Endothelial cell of umbilical vein (primary cell): ENCODE measurements at regions not wholly inside any gene's neighbourhood (a gene's known extent, or its start where the extent isn't known, plus 50 kb on each side); places are given as distances from the start of the nearest gene placed in this dataset.

ENCODE experiments used
- CTCF ChIP-seq, 2 donors: IDR thresholded peaks; 1 replicate in 1 of 2; 2 replicates in 1 of 2; pipeline ENCODE4 v1.5.1; 2011; ENCODE audit warnings: low read length in 2 of 2, mild to moderate bottlenecking in 2 of 2, moderate library complexity in 2 of 2, control low read depth in 1 of 2, inconsistent platforms in 1 of 2, low read depth in 1 of 2; ENCODE audit not compliant: insufficient read depth in 1 of 2; ENCODE audit errors: extremely low read depth in 1 of 2
- EZH2 ChIP-seq: IDR thresholded peaks from 2 replicates; pipeline ENCODE4 v1.6.1; 2012; ENCODE audit warnings: borderline replicate concordance, low read depth, mild to moderate bottlenecking, moderate library complexity, low read length, inconsistent platforms; ENCODE audit not compliant: severe bottlenecking
- FOS ChIP-seq: IDR thresholded peaks from 2 replicates; pipeline ENCODE4 v1.6.1; 2011; ENCODE audit warnings: mild to moderate bottlenecking, low read length, moderate library complexity, borderline replicate concordance; ENCODE audit not compliant: insufficient read depth
- GATA2 ChIP-seq: IDR thresholded peaks from 2 replicates; pipeline ENCODE4 v1.7.0; 2011; ENCODE audit warnings: low read depth, mild to moderate bottlenecking, moderate library complexity, mixed read lengths, low read length; ENCODE audit not compliant: insufficient read length, insufficient read depth
- JUN ChIP-seq: IDR thresholded peaks from 2 replicates; pipeline ENCODE4 v1.6.1; 2011; ENCODE audit warnings: borderline replicate concordance, low read depth; ENCODE audit not compliant: insufficient read length, insufficient read depth
- MYC ChIP-seq: IDR thresholded peaks from one replicate; pipeline ENCODE4 v1.6.1; 2011; ENCODE audit warnings: mild to moderate bottlenecking, low read depth, low read length
- POLR2A ChIP-seq: IDR thresholded peaks from 2 replicates; pipeline ENCODE4 v1.6.1; 2012; ENCODE audit warnings: low read depth, mild to moderate bottlenecking, control low read depth, low read length
- POLR2AphosphoS5 ChIP-seq: IDR thresholded peaks from 2 replicates; pipeline ENCODE4 v1.6.1; 2012; ENCODE audit warnings: low read depth, mild to moderate bottlenecking, control low read depth, low read length, moderate library complexity; ENCODE audit not compliant: insufficient read depth
- TF ChIP-seq, protein P1 (sequence below): IDR thresholded peaks from 2 replicates; pipeline ENCODE4 v1.6.1; 2011; ENCODE audit not compliant: insufficient read depth, insufficient read length

GRCh38 chr5:57681942-57682341, 199.3 kb upstream of the ACTBL2 start:
- TF ChIP-seq POLR2AphosphoS5 (no peak), CTCF (IDR thresholded peaks at IDR 0.05; ENCODE audit: extremely low read depth in 1 of 2, insufficient read depth in 1 of 2, low read depth in 1 of 2, low read length in 2 of 2) (no peak), MYC (no peak), EZH2 (no peak), GATA2 (no peak), POLR2A (no peak), JUN (no peak), FOS (no peak)
- TF ChIP-seq, protein P1, sequence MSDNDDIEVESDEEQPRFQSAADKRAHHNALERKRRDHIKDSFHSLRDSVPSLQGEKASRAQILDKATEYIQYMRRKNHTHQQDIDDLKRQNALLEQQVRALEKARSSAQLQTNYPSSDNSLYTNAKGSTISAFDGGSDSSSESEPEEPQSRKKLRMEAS: no peak
